Mesenchymal stem cell (in vitro differentiated cells and primary cell): ENCODE measurements at regions not wholly inside any gene's neighbourhood (a gene's known extent, or its start where the extent isn't known, plus 50 kb on each side); places are given as distances from the start of the nearest gene placed in this dataset.

Source experiments
- DNase-seq: peaks from one replicate; pipeline ENCODE4 v3.0.0-alpha.2; 2013
- H2AFZ ChIP-seq: one replicate; pipeline ENCODE4 v1.6.1; 2013; ENCODE audit warnings: low read depth, mild to moderate bottlenecking, control low read depth, inconsistent platforms, low read length, moderate library complexity
- H2AK5ac ChIP-seq: 2 replicates; pipeline ENCODE4 v1.6.1; 2013; ENCODE audit warnings: low read length, moderate library complexity, mild to moderate bottlenecking, inconsistent platforms; ENCODE audit not compliant: severe bottlenecking
- H2BK120ac ChIP-seq: one replicate; pipeline ENCODE4 v1.6.1; 2013; ENCODE audit warnings: low read depth, mild to moderate bottlenecking, inconsistent platforms, low read length, moderate library complexity
- H2BK12ac ChIP-seq, 2 experiments: one replicate each; pipeline ENCODE4 v1.6.1; 2013; ENCODE audit warnings: inconsistent platforms in 2 of 2, low read length in 2 of 2, mild to moderate bottlenecking in 2 of 2, moderate library complexity in 2 of 2, control low read depth in 1 of 2
- H2BK15ac ChIP-seq: one replicate; pipeline ENCODE4 v1.6.1; 2013; ENCODE audit warnings: mild to moderate bottlenecking, low read depth, inconsistent platforms; ENCODE audit not compliant: poor library complexity, severe bottlenecking
- H2BK5ac ChIP-seq: 2 replicates; pipeline ENCODE4 v1.6.1; 2013; ENCODE audit warnings: low read depth, mild to moderate bottlenecking, low read length, control low read depth, inconsistent platforms; ENCODE audit not compliant: poor library complexity, severe bottlenecking
- H3K14ac ChIP-seq, 2 experiments: one replicate each; pipeline ENCODE4 v1.6.1; 2013; ENCODE audit warnings: inconsistent platforms in 2 of 2, low read length in 2 of 2, control low read depth in 1 of 2, mild to moderate bottlenecking in 1 of 2, moderate library complexity in 1 of 2
- H3K18ac ChIP-seq, 2 experiments: one replicate each; pipeline ENCODE4 v1.6.1; 2013; ENCODE audit warnings: inconsistent platforms in 2 of 2, low read length in 2 of 2, control low read depth in 1 of 2, low read depth in 1 of 2, mild to moderate bottlenecking in 1 of 2
- H3K23ac ChIP-seq, 2 experiments: one replicate each; pipeline ENCODE4 v1.6.1; 2013; ENCODE audit warnings: inconsistent platforms in 2 of 2, low read length in 2 of 2, mild to moderate bottlenecking in 2 of 2, moderate library complexity in 2 of 2, control low read depth in 1 of 2
- H3K27ac ChIP-seq: 2 replicates; pipeline ENCODE4 v1.5.1; 2013; ENCODE audit warnings: mild to moderate bottlenecking, moderate library complexity, low read length, control low read depth, inconsistent platforms; ENCODE audit not compliant: poor library complexity, severe bottlenecking
- H3K27me3 ChIP-seq, 2 experiments: 2 replicates each; pipeline versions ENCODE4 v1.6.1 to v1.7.0; 2013; ENCODE audit warnings: low read length in 2 of 2, mild to moderate bottlenecking in 2 of 2, moderate library complexity in 2 of 2, control low read depth in 1 of 2, inconsistent platforms in 1 of 2; ENCODE audit not compliant: control insufficient read depth in 1 of 2, insufficient read depth in 1 of 2
- H3K36me3 ChIP-seq, 2 experiments: 2 replicates each; pipeline versions ENCODE4 v1.6.1 to v1.7.0; 2013; ENCODE audit warnings: low read length in 2 of 2, control low read depth in 1 of 2, inconsistent platforms in 1 of 2, low read depth in 1 of 2, mild to moderate bottlenecking in 1 of 2; ENCODE audit not compliant: insufficient read depth in 2 of 2, control insufficient read depth in 1 of 2
- H3K4ac ChIP-seq, 2 experiments: one replicate each; pipeline ENCODE4 v1.6.1; 2013; ENCODE audit warnings: inconsistent platforms in 2 of 2, low read length in 2 of 2, mild to moderate bottlenecking in 2 of 2, moderate library complexity in 2 of 2, control low read depth in 1 of 2, low read depth in 1 of 2
- H3K4me1 ChIP-seq: 2 replicates; pipeline ENCODE4 v1.6.1; 2013; ENCODE audit warnings: low read depth, low read length, control low read depth; ENCODE audit not compliant: control insufficient read depth, insufficient read depth
- H3K4me2 ChIP-seq: 2 replicates; pipeline ENCODE4 v1.6.1; 2013; ENCODE audit warnings: low read length, mild to moderate bottlenecking, inconsistent platforms; ENCODE audit not compliant: poor library complexity, severe bottlenecking
- H3K4me3 ChIP-seq, 2 experiments: 2 replicates each; pipeline versions ENCODE4 v1.5.1 to v1.7.0; 2013; ENCODE audit warnings: low read length in 2 of 2, mild to moderate bottlenecking in 2 of 2, control low read depth in 1 of 2, low read depth in 1 of 2; ENCODE audit not compliant: insufficient read depth in 1 of 2
- H3K79me1 ChIP-seq: replicated peaks from 2 replicates; pipeline ENCODE4 v1.6.1; 2013; ENCODE audit warnings: mild to moderate bottlenecking, control low read depth, low read length, inconsistent platforms; ENCODE audit not compliant: poor library complexity, severe bottlenecking
- H3K9ac ChIP-seq: 2 replicates; pipeline ENCODE4 v1.7.0; 2013; ENCODE audit warnings: mild to moderate bottlenecking, low read length, moderate library complexity
- H3K9me3 ChIP-seq: 2 replicates; pipeline ENCODE4 v1.7.0; 2013; ENCODE audit warnings: mild to moderate bottlenecking, low read length; ENCODE audit not compliant: control insufficient read depth
- H4K8ac ChIP-seq: one replicate; pipeline ENCODE4 v1.6.1; 2013; ENCODE audit warnings: inconsistent platforms, mild to moderate bottlenecking, low read length, moderate library complexity
- H4K91ac ChIP-seq: one replicate; pipeline ENCODE4 v1.6.1; 2013; ENCODE audit warnings: mild to moderate bottlenecking, low read length, inconsistent platforms
- WGBS: methylation state at CpG from one replicate; pipeline ENCODE4 v1.1.7; 2013; ENCODE audit warnings: mixed read lengths; 5-methylcytosine and 5-hydroxymethylcytosine counted together

GRCh38 chr5:4906786-4907185 is 233.3 kb upstream of the ADAMTS16 start:
- no peaks in the 10 kb centered on the region for H3K79me1 ChIP-seq
- H2BK12ac ChIP-seq: no peak overlapping the region
- no peak overlapping the region for H4K91ac ChIP-seq
- H3K18ac ChIP-seq: no peak overlapping the region
- H3K4me3 ChIP-seq: no peak overlapping the region
- no peaks in the 10 kb centered on the region for H3K36me3 ChIP-seq
- H3K23ac ChIP-seq: no peak overlapping the region
- H2AK5ac ChIP-seq: no peak overlapping the region
- no peak overlapping the region for H2BK5ac ChIP-seq
- H2BK120ac ChIP-seq: no peak overlapping the region
- H3K14ac ChIP-seq: no peak overlapping the region
- no peak overlapping the region for H4K8ac ChIP-seq
- no peaks in the 10 kb centered on the region for H3K9me3 ChIP-seq
- peaks cover 0 to 41% of the 10 kb centered on the region in 2 experiments for H3K27me3 ChIP-seq
- DNase-seq: no peak
- no peak overlapping the region for H3K27ac ChIP-seq
- H2BK15ac ChIP-seq: no peak overlapping the region
- no peak overlapping the region for H3K4me2 ChIP-seq
- no peaks in the 10 kb centered on the region for H3K4me1 ChIP-seq
- H3K4ac ChIP-seq: no peak overlapping the region
- H2AFZ ChIP-seq: no peak overlapping the region
- no CpG with 5 or more reads among the region's 1 CpG for WGBS
- H3K9ac ChIP-seq: no peak overlapping the region

- Histone ChIP-seq H3K9me3 (no peaks in the 10 kb centered on the region), H2BK12ac (no peak overlapping the region), H3K4me2 (no peak overlapping the region), H2AFZ (no peak overlapping the region), H2BK15ac (no peak overlapping the region), H3K4me3 (no peak overlapping the region), H3K4ac (no peak overlapping the region), H4K8ac (no peak overlapping the region), H3K27ac (no peak overlapping the region), H3K9ac (no peak overlapping the region), H3K18ac (no peak overlapping the region), H3K79me1 (no peaks in the 10 kb centered on the region), H3K14ac (no peak overlapping the region), H2BK5ac (no peak overlapping the region), H4K91ac (no peak overlapping the region), H3K36me3 (no peaks in the 10 kb centered on the region), H3K4me1 (no peaks in the 10 kb centered on the region), H2BK120ac (no peak overlapping the region), H3K27me3 (peaks cover 0 to 38% of the 10 kb centered on the region in 2 experiments), H2AK5ac (no peak overlapping the region), H3K23ac (no peak overlapping the region)
- no peak for DNase-seq
- 74% methylated on average over 2 of the region's 3 CpGs for WGBS
Measured at GRCh38 chr5:4907571-4907970, 232.6 kb upstream of the ADAMTS16 start.

DNA sequence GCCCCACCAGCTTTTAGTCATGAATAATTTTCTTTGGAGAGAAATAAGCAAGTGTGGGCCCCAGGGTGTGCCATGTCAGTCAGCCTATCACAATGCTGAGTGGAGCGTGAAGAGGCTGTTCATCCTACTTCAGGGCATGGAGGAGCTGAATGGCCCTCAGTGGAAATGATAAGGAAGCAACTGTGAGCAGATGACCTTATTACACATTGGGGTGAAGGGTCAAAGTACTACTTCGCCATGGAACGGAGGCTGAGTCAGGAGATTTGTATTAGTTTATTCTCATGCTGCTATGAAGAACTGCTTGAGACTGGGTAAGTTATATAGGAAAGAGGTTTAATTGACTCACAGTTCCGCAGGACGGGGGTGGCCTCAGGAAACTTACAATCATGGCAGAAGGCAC is 231.0 kb upstream of the ADAMTS16 start:
- Histone ChIP-seq H3K4me3 (no peak overlapping the region), H3K4me2 (no peak overlapping the region), H3K4me1 (no peaks in the 10 kb centered on the region), H4K91ac (no peak overlapping the region), H2BK5ac (no peak overlapping the region), H2BK120ac (no peak overlapping the region), H3K4ac (no peak overlapping the region), H2AK5ac (no peak overlapping the region), H3K27ac (no peak overlapping the region), H2BK12ac (no peak overlapping the region), H3K9ac (no peak overlapping the region), H3K18ac (no peak overlapping the region), H3K9me3 (no peaks in the 10 kb centered on the region), H3K27me3 (peaks cover 0 to 26% of the 10 kb centered on the region in 2 experiments), H3K23ac (no peak overlapping the region), H3K36me3 (no peaks in the 10 kb centered on the region), H3K79me1 (no peaks in the 10 kb centered on the region), H2BK15ac (no peak overlapping the region), H4K8ac (no peak overlapping the region), H3K14ac (no peak overlapping the region), H2AFZ (no peak overlapping the region)
- no peak for DNase-seq
- 79% methylated on average over 5 of the region's 5 CpGs for WGBS

DNA sequence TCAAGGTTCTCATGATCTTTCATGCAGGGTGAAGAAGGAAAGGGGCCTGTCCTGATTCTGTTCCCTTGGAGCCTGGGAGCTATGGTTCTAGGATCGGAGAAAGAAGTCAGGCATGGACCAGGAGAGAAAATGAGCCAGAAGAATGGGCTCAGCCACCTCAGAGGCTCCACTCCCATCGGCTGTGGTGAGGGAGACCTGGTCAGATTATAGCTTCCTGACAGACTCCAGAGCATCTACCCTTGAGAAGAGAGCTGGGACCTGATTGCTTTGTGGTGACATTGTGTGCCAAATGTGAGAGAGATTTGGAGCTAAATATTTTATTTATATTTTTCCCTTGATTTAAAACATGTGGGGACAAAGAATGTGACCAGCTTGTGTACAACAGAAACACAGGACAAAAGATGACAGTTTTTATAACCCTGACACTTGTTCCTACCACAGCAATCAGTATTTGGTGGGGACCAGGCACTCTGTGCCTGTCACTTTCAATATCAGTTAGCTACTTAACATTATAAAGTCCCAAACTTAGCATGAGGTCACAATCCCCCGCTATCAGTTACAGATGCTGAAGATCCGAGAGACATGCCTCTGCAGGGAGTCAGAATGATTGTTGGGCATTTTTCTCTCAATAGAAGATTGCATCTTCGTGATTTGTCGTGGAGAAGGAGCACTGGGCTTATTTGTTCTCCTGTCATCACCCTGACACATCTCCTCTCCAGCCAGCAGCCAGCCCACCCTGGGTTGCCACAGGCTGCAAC is 228.3 kb upstream of the ADAMTS16 start:
- Histone ChIP-seq H3K79me1 (no peaks in the 10 kb centered on the region), H2BK5ac (no peak overlapping the region), H3K27ac (no peak overlapping the region), H3K4me3 (no peak overlapping the region), H3K4me1 (no peaks in the 10 kb centered on the region), H2BK15ac (no peak overlapping the region), H2AK5ac (no peak overlapping the region), H4K91ac (no peak overlapping the region), H3K27me3 (peaks cover 0 to 21% of the 10 kb centered on the region in 2 experiments), H3K4ac (no peak overlapping the region), H3K9ac (no peak overlapping the region), H3K23ac (no peak overlapping the region), H3K9me3 (no peaks in the 10 kb centered on the region), H4K8ac (no peak overlapping the region), H3K4me2 (no peak overlapping the region), H2AFZ (no peak overlapping the region), H3K18ac (no peak overlapping the region), H3K36me3 (no peaks in the 10 kb centered on the region), H2BK120ac (no peak overlapping the region), H2BK12ac (no peak overlapping the region), H3K14ac (no peak overlapping the region)
- no peak for DNase-seq
- WGBS: 53% methylated on average over 5 of the region's 6 CpGs
